ENCODE measurements at regions not wholly inside any gene's neighbourhood (a gene's known extent, or its start where the extent isn't known, plus 50 kb on each side); places are given as distances from the start of the nearest gene placed in this dataset.
"Not testable (repeated sequence)": the region's sequence is repeated elsewhere in the genome, so short reads cannot be mapped to it uniquely, and the experiment has no call there.

- DNase-seq (ENCODE audit: low spot score) = peak; percentile 3
Measured at GRCh38 chr20:12203981-12204380, 286.3 kb downstream of the BTBD3 start.

GRCh38 chr20:12207875-12208274, 290.2 kb downstream of the BTBD3 start:
- peak; percentile 58 for DNase-seq (ENCODE audit: low spot score)

GRCh38 chr20:12210591-12210990, 292.9 kb downstream of the BTBD3 start:
- DNase-seq (ENCODE audit: low spot score) = no peak

GRCh38 chr20:12211361-12211760, 293.7 kb downstream of the BTBD3 start:
- DNase-seq (ENCODE audit: low spot score) = no peak

- DNase-seq (ENCODE audit: low spot score) = no peak
Measured at GRCh38 chr20:12217382-12217781, 299.7 kb downstream of the BTBD3 start.

GRCh38 chr20:12219798-12220197, 302.1 kb downstream of the BTBD3 start:
- DNase-seq (ENCODE audit: low spot score) = no peak

- no peak for DNase-seq (ENCODE audit: low spot score)
Measured at GRCh38 chr20:12223057-12223456, 305.4 kb downstream of the BTBD3 start.

- DNase-seq (ENCODE audit: low spot score) = no peak
Measured at GRCh38 chr20:12225898-12226297, 308.2 kb downstream of the BTBD3 start.

- no peak for DNase-seq (ENCODE audit: low spot score)
Measured at GRCh38 chr20:12229891-12230290, 312.2 kb downstream of the BTBD3 start.

GRCh38 chr20:12237772-12238171, 320.1 kb downstream of the BTBD3 start:
- DNase-seq (ENCODE audit: low spot score) = no peak

GRCh38 chr20:12241065-12241464, 323.4 kb downstream of the BTBD3 start:
- no peak for DNase-seq (ENCODE audit: low spot score)

- DNase-seq (ENCODE audit: low spot score) = no peak
Measured at GRCh38 chr20:12243327-12243726, 325.6 kb downstream of the BTBD3 start.

- no peak for DNase-seq (ENCODE audit: low spot score)
Measured at GRCh38 chr20:12248481-12248880, 330.8 kb downstream of the BTBD3 start.

- DNase-seq (ENCODE audit: low spot score) = not testable (repeated sequence)
Measured at GRCh38 chr20:12250661-12251060, 333.0 kb downstream of the BTBD3 start.

- no peak for DNase-seq (ENCODE audit: low spot score)
Measured at GRCh38 chr20:12252793-12253192, 335.1 kb downstream of the BTBD3 start.

- no peak for DNase-seq (ENCODE audit: low spot score)
Measured at GRCh38 chr20:12255461-12255970, 337.8 kb downstream of the BTBD3 start.

- DNase-seq (ENCODE audit: low spot score) = no peak
Measured at GRCh38 chr20:12256806-12257205, 339.1 kb downstream of the BTBD3 start.

GRCh38 chr20:12262747-12263146, 345.1 kb downstream of the BTBD3 start:
- no peak for DNase-seq (ENCODE audit: low spot score)

- no peak for DNase-seq (ENCODE audit: low spot score)
Measured at GRCh38 chr20:12264711-12265110, 347.0 kb downstream of the BTBD3 start.

GRCh38 chr20:12265662-12266061, 348.0 kb downstream of the BTBD3 start:
- no peak for DNase-seq (ENCODE audit: low spot score)

- no peak for DNase-seq (ENCODE audit: low spot score)
Measured at GRCh38 chr20:12269579-12269978, 351.9 kb downstream of the BTBD3 start.

GRCh38 chr20:12270863-12271262, 353.2 kb downstream of the BTBD3 start:
- no peak for DNase-seq (ENCODE audit: low spot score)

- no peak for DNase-seq (ENCODE audit: low spot score)
Measured at GRCh38 chr20:12276011-12276673, 358.4 kb downstream of the BTBD3 start.

GRCh38 chr20:12287575-12287974, 369.9 kb downstream of the BTBD3 start:
- DNase-seq (ENCODE audit: low spot score) = no peak
